ENCODE measurements at regions not wholly inside any gene's neighbourhood (a gene's known extent, or its start where the extent isn't known, plus 50 kb on each side); places are given as distances from the start of the nearest gene placed in this dataset.

GRCh38 chr5:159864885-159865691, 51.2 kb upstream of the ADRA1B start:
- no peak overlapping the region for H3K4me3 Mint-ChIP-seq
- CTCF ChIA-PET, result no interaction called here

GRCh38 chr5:159866093-159866492, 50.2 kb upstream of the ADRA1B start:
- Mint-ChIP-seq H3K27ac (no peak overlapping the region), H3K4me1 (ENCODE audit: low read depth) (peaks cover 5% of the 10 kb centered on the region), H3K27me3 (ENCODE audit: low read depth) (peaks cover 49% of the 10 kb centered on the region), H3K36me3 (ENCODE audit: low read depth) (no peaks in the 10 kb centered on the region), H3K4me3 (no peak overlapping the region), H3K9me3 (no peaks in the 10 kb centered on the region)
- DNase-seq, result no peak
- CTCF ChIA-PET, result no interaction called here
- intact Hi-C loops (cut with micrococcal nuclease), result no loop called here

More at GRCh38 chr5:159864885-159865691, 51.2 kb upstream of the ADRA1B start:
- Mint-ChIP-seq H3K27ac (no peak overlapping the region), H3K27me3 (ENCODE audit: low read depth) (peaks cover 43% of the 10 kb centered on the region), H3K36me3 (ENCODE audit: low read depth) (no peaks in the 10 kb centered on the region), H3K4me1 (ENCODE audit: low read depth) (peaks cover 5% of the 10 kb centered on the region), H3K9me3 (no peaks in the 10 kb centered on the region)
- intact Hi-C loops (cut with micrococcal nuclease), result loop anchor here (1.0 kb wide), 3 partner anchors 254 to 602 kb away; partner anchors contain the start of genes PWWP2A and UBLCP1
- DNase-seq, result no peak

All from activated naive CD4-positive, alpha-beta T cell treated with anti-CD3 and anti-CD28 coated beads for 36 hours (primary cell).